Small intestine (tissue), 7 donors: ENCODE measurements at regions not wholly inside any gene's neighbourhood (a gene's known extent, or its start where the extent isn't known, plus 50 kb on each side); places are given as distances from the start of the nearest gene placed in this dataset.

Source experiments
- DNase-seq, 2 donors: peaks; one replicate each; pipeline versions ENCODE4 v3.0.0 to v3.0.0-alpha.2; 2013
- FAIRE-seq: peaks from 2 replicates; lab custom pipeline; 2012; peaks lifted over from hg19 to GRCh38; lab: Jason Lieb, UNC
- H3K27ac ChIP-seq, 3 donors: one replicate each; pipeline ENCODE4 v1.5.1; 2013; ENCODE audit warnings: low read length in 2 of 3, mild to moderate bottlenecking in 2 of 3, control low read depth in 1 of 3, inconsistent platforms in 1 of 3, low read depth in 1 of 3, moderate library complexity in 1 of 3
- H3K27me3 ChIP-seq, 3 donors: one replicate each; pipeline ENCODE4 v1.6.1; 2013; ENCODE audit warnings: low read length in 3 of 3, inconsistent platforms in 1 of 3; ENCODE audit not compliant: control insufficient read depth in 3 of 3, insufficient read depth in 3 of 3
- H3K36me3 ChIP-seq, 3 donors: one replicate each; pipeline ENCODE4 v1.6.1; 2013; ENCODE audit warnings: low read length in 3 of 3, inconsistent platforms in 1 of 3, low read depth in 1 of 3, mild to moderate bottlenecking in 1 of 3, moderate library complexity in 1 of 3; ENCODE audit not compliant: control insufficient read depth in 3 of 3, insufficient read depth in 2 of 3
- H3K4me1 ChIP-seq, 3 donors: one replicate each; pipeline ENCODE4 v1.6.1; 2013; ENCODE audit warnings: low read length in 2 of 3, inconsistent platforms in 1 of 3, low read depth in 1 of 3, mild to moderate bottlenecking in 1 of 3, moderate library complexity in 1 of 3; ENCODE audit not compliant: control insufficient read depth in 3 of 3, insufficient read depth in 2 of 3
- H3K4me3 ChIP-seq, 3 donors: one replicate each; pipeline ENCODE4 v1.5.1; 2013; ENCODE audit warnings: low read length in 3 of 3, control low read depth in 1 of 3, inconsistent platforms in 1 of 3, low read depth in 1 of 3, mild to moderate bottlenecking in 1 of 3, moderate library complexity in 1 of 3
- H3K9me3 ChIP-seq, 2 donors: one replicate each; pipeline ENCODE4 v1.6.1; 2013; ENCODE audit warnings: low read depth in 1 of 2, low read length in 1 of 2; ENCODE audit not compliant: control insufficient read depth in 2 of 2, insufficient read depth in 1 of 2
- WGBS, 3 donors: extraction: QIAGEN DNeasy Blood & Tissue Kit; methylation state at CpG; one replicate each; pipeline ENCODE4 v1.1.7; 2013; 5-methylcytosine and 5-hydroxymethylcytosine counted together
- donor health status: healthy with polysubstance abuse.
- donor health status: control.
- donor health status: control.
- donor health status: Bipolar disorder and iron deficiency.
- donor health status: healthy.

DNA sequence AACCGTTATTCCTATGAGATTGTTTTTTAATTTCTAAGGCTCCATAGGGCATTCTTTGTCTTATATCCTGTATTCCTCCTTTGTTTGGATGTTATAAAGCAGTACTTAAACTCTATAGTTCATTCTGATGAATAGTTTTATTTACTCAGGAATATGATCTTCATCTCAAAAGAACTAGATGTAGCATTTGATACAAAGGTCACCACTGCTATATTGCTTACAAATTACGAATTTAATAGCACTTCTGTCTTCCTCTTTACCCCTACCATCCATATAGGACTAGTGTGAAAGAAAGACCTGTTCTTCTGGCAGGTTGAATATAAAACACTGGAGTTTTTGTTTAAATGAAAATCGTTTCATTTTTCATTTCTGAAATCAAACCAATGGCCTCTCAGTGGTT lies 468.1 kb upstream of the CXADR start:
- H3K4me3 ChIP-seq: no peak overlapping the region
- peaks cover 0 to 6% of the 10 kb centered on the region in 2 donors for H3K9me3 ChIP-seq
- no peaks in the 10 kb centered on the region for H3K27me3 ChIP-seq
- no peaks in the 10 kb centered on the region for H3K4me1 ChIP-seq
- H3K36me3 ChIP-seq: no peaks in the 10 kb centered on the region
- DNase-seq (no peak), FAIRE-seq (no peak)
- WGBS, 3 donors: 42 to 70% (median 55%) methylated on average over 3 of the region's 3 CpGs
- H3K27ac ChIP-seq: no peak overlapping the region

DNA sequence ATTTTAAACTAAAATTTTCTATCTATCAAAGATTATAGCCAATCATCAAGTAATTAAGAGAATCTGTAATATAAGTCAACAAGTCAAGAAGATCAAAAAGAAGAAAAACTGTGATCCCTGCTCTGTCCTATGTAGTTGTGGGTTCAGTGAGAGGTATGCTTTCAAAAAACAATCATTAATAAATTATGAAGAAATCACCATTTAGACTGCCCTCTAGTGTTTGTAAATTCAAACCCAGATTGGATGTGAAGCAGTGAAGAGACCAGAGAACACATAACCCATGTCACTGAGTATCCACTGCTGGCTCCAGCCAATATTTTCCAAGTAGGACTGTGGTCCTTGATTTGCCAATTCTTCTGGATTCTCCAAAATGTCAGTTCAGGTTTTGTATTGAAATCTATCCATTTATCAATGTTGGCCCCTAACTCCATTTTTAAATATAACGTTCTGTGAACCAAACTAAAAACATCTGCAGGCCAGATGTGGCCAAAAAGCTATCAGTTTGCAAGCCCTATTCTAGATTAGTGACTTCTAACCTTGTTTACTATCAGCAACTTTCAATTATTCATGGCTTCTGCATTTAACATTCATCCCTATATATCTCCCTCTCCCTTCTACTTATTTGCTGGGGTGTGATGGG lies 467.5 kb upstream of the CXADR start:
- Histone ChIP-seq H3K4me3 (no peak overlapping the region), H3K27me3 (no peaks in the 10 kb centered on the region), H3K36me3 (no peaks in the 10 kb centered on the region), H3K27ac (no peak overlapping the region), H3K9me3 (peaks cover 0 to 7% of the 10 kb centered on the region in 2 donors), H3K4me1 (no peaks in the 10 kb centered on the region)
- WGBS, 3 donors: 0 to 74% (median 42%) methylated on average over 1 of the region's 1 CpG
- no peak for FAIRE-seq
- peak in 1 of 2 donors; percentile 6 for DNase-seq

GRCh38 chr21:17048974-17049373 lies 463.9 kb upstream of the CXADR start:
- no peaks in the 10 kb centered on the region for H3K27me3 ChIP-seq
- no peak overlapping the region for H3K4me3 ChIP-seq
- DNase-seq: no peak
- no peaks in the 10 kb centered on the region for H3K4me1 ChIP-seq
- 52 to 88% (median 73%) methylated on average over 3 of the region's 3 CpGs for WGBS, 3 donors
- H3K36me3 ChIP-seq: no peaks in the 10 kb centered on the region
- no peak for FAIRE-seq
- no peak overlapping the region for H3K27ac ChIP-seq
- H3K9me3 ChIP-seq: peaks cover 0 to 7% of the 10 kb centered on the region in 2 donors

DNA sequence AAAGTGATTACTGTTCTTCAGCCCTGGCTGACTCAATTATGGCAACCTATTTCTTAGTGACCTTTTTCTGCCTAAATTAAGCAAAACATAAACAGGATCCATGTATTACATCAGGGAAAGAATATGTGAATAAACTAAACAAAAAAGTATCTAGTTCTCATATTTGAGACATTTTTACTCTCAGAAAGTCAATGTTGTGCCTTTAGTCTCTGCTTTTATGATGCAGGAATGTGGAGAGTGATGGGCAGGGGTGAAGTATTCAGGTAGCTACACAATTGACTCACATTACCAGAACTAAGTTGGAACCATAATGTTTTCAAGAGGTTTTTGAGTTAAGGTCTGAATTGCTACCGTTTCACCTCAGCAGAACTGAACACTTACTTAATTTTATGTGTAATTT lies 462.7 kb upstream of the CXADR start:
- Histone ChIP-seq H3K9me3 (peaks cover 0 to 7% of the 10 kb centered on the region in 2 donors), H3K27ac (no peak overlapping the region), H3K4me1 (no peaks in the 10 kb centered on the region), H3K36me3 (no peaks in the 10 kb centered on the region), H3K4me3 (no peak overlapping the region), H3K27me3 (no peaks in the 10 kb centered on the region)
- 53 to 66% (median 61%) methylated on average over 1 of the region's 1 CpG for WGBS, 3 donors
- FAIRE-seq: no peak
- DNase-seq: no peak

GRCh38 chr21:17050646-17051045 lies 462.2 kb upstream of the CXADR start:
- no peak for DNase-seq
- no peaks in the 10 kb centered on the region for H3K4me1 ChIP-seq
- H3K27me3 ChIP-seq: no peaks in the 10 kb centered on the region
- no peak for FAIRE-seq
- no peak overlapping the region for H3K4me3 ChIP-seq
- H3K36me3 ChIP-seq: no peaks in the 10 kb centered on the region
- H3K27ac ChIP-seq: no peak overlapping the region
- H3K9me3 ChIP-seq: peaks cover 0 to 7% of the 10 kb centered on the region in 2 donors
- 65 to 76% (median 74%) methylated on average over 2 of the region's 2 CpGs for WGBS, 3 donors

- H3K4me3 ChIP-seq: no peak overlapping the region
- no peaks in the 10 kb centered on the region for H3K36me3 ChIP-seq
- H3K9me3 ChIP-seq: peaks cover 0 to 7% of the 10 kb centered on the region in 2 donors
- FAIRE-seq (no peak), DNase-seq (no peak)
- no peaks in the 10 kb centered on the region for H3K4me1 ChIP-seq
- H3K27ac ChIP-seq: no peak overlapping the region
- 60 to 75% (median 67%) methylated on average over 3 of the region's 3 CpGs for WGBS, 3 donors
- H3K27me3 ChIP-seq: no peaks in the 10 kb centered on the region
Observed at GRCh38 chr21:17051054-17051453, 461.8 kb upstream of the CXADR start.

DNA sequence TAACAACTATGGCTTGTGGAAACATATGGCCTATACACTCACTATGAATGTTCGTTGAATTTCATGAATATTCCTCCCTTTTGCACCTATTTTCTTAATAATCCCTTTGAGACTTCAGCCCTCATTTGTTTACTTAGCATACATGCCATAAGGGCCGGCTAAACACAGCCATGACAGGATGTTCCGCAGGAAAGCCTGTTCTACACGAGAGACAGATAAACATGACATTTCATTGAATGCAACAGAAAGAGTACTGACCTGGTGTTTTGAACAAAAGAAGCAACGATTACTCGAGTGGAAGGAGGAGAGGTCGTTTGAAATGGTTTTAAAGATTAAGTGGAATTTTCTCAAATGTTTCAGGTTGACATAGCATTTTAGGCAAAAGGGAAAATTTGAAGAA lies 459.5 kb upstream of the CXADR start:
- WGBS, 3 donors: 33 to 42% (median 40%) methylated on average over 7 of the region's 7 CpGs
- no peak overlapping the region for H3K27ac ChIP-seq
- H3K4me3 ChIP-seq: no peak overlapping the region
- no peaks in the 10 kb centered on the region for H3K36me3 ChIP-seq
- DNase-seq: no peak
- H3K9me3 ChIP-seq: peaks cover 0 to 7% of the 10 kb centered on the region in 2 donors
- H3K27me3 ChIP-seq: no peaks in the 10 kb centered on the region
- no peak for FAIRE-seq
- no peaks in the 10 kb centered on the region for H3K4me1 ChIP-seq

DNA sequence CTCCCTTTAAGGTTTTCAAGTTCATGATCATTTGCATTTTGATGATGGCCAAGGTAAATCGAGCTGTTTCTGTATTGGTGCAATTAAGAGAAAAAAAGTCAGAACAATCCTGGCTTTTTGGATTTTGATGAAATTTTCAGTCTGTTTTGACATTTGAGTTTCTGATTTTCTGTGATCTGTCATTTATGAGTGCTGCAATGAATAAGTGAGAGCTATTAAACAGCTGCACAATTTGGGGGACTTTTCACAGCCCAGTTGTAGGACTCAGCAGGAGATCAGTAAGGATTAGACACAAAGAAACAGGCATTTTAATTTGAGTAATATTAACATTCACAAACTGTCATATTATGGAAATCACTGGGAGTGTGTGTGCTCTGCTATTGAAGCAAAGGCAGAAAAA lies 452.9 kb upstream of the CXADR start:
- no peaks in the 10 kb centered on the region for H3K36me3 ChIP-seq
- no peaks in the 10 kb centered on the region for H3K27me3 ChIP-seq
- no peak for DNase-seq
- H3K27ac ChIP-seq: no peak overlapping the region
- H3K4me1 ChIP-seq: no peaks in the 10 kb centered on the region
- FAIRE-seq: no peak
- H3K9me3 ChIP-seq: peaks cover 0 to 2% of the 10 kb centered on the region in 2 donors
- 64 to 71% (median 70%) methylated on average over 1 of the region's 1 CpG for WGBS, 3 donors
- no peak overlapping the region for H3K4me3 ChIP-seq

GRCh38 chr21:17066006-17066405 lies 446.8 kb upstream of the CXADR start:
- Histone ChIP-seq H3K27ac (no peak overlapping the region), H3K9me3 (no peaks in the 10 kb centered on the region), H3K27me3 (no peaks in the 10 kb centered on the region), H3K4me1 (no peaks in the 10 kb centered on the region), H3K4me3 (no peak overlapping the region), H3K36me3 (no peaks in the 10 kb centered on the region)
- FAIRE-seq (no peak), DNase-seq (no peak)
